Mesendoderm (in vitro differentiated cells): ENCODE measurements at regions not wholly inside any gene's neighbourhood (a gene's known extent, or its start where the extent isn't known, plus 50 kb on each side); places are given as distances from the start of the nearest gene placed in this dataset.

ENCODE experiments used
- DNase-seq: peaks from one replicate; pipeline ENCODE4 v3.0.0; 2013
- H2AK5ac ChIP-seq: 2 replicates; pipeline ENCODE4 v1.6.1; 2013; ENCODE audit warnings: low read length, inconsistent platforms
- H2BK120ac ChIP-seq: 2 replicates; pipeline ENCODE4 v1.6.1; 2013; ENCODE audit warnings: low read depth, mild to moderate bottlenecking, low read length, moderate library complexity, mixed read lengths
- H2BK15ac ChIP-seq: replicated peaks from 2 replicates; pipeline ENCODE4 v1.6.1; 2013; ENCODE audit warnings: low read depth, mild to moderate bottlenecking, moderate library complexity
- H2BK5ac ChIP-seq: 2 replicates; pipeline ENCODE4 v1.6.1; 2013; ENCODE audit warnings: low read length, inconsistent platforms
- H3K18ac ChIP-seq: 2 replicates; pipeline ENCODE4 v1.6.1; 2013; ENCODE audit warnings: mild to moderate bottlenecking, low read length, mixed read lengths
- H3K23ac ChIP-seq: one replicate; pipeline ENCODE4 v1.6.1; 2013; ENCODE audit warnings: low read length
- H3K27ac ChIP-seq: 2 replicates; pipeline ENCODE4 v1.5.1; 2013; ENCODE audit warnings: low read depth, mild to moderate bottlenecking, inconsistent platforms, low read length, moderate library complexity
- H3K27me3 ChIP-seq: 2 replicates; pipeline ENCODE4 v1.6.1; 2013; ENCODE audit warnings: low read length, control low read depth, mild to moderate bottlenecking, inconsistent platforms; ENCODE audit not compliant: insufficient read depth, poor library complexity
- H3K36me3 ChIP-seq: 2 replicates; pipeline ENCODE4 v1.6.1; 2013; ENCODE audit warnings: low read length, inconsistent platforms; ENCODE audit not compliant: control insufficient read depth, insufficient read depth
- H3K4ac ChIP-seq: one replicate; pipeline ENCODE4 v1.6.1; 2013; ENCODE audit warnings: low read depth, mild to moderate bottlenecking, low read length, moderate library complexity
- H3K4me1 ChIP-seq: 2 replicates; pipeline ENCODE4 v1.6.1; 2013; ENCODE audit warnings: low read depth, low read length, inconsistent platforms; ENCODE audit not compliant: control insufficient read depth
- H3K4me2 ChIP-seq: 2 replicates; pipeline ENCODE4 v1.6.1; 2013; ENCODE audit warnings: low read length
- H3K4me3 ChIP-seq: 2 replicates; pipeline ENCODE4 v1.5.1; 2013; ENCODE audit warnings: mild to moderate bottlenecking, low read length
- H3K56ac ChIP-seq: one replicate; pipeline ENCODE4 v1.6.1; 2013; ENCODE audit warnings: low read length
- H3K79me1 ChIP-seq: 2 replicates; pipeline ENCODE4 v1.6.1; 2013; ENCODE audit warnings: low read length, inconsistent platforms
- H3K79me2 ChIP-seq: 2 replicates; pipeline ENCODE4 v1.6.1; 2013; ENCODE audit warnings: mild to moderate bottlenecking, low read length; ENCODE audit not compliant: control insufficient read depth, insufficient read depth
- H3K9ac ChIP-seq: 2 replicates; pipeline ENCODE4 v1.6.1; 2013; ENCODE audit warnings: low read length, inconsistent platforms
- H4K5ac ChIP-seq: one replicate; pipeline ENCODE4 v1.6.1; 2013; ENCODE audit warnings: low read length
- H4K8ac ChIP-seq: one replicate; pipeline ENCODE4 v1.6.1; 2013; ENCODE audit warnings: low read depth, mild to moderate bottlenecking, control low read depth, low read length, moderate library complexity
- WGBS: extraction: QIAGEN DNeasy Blood & Tissue Kit; methylation state at CpG from one replicate; pipeline ENCODE4 v1.1.7; 2013; ENCODE audit warnings: low lambda C conversion rate, missing lambda C conversion rate; ENCODE audit not compliant: insufficient coverage; ENCODE audit errors: extremely low coverage; 5-methylcytosine and 5-hydroxymethylcytosine counted together

DNA sequence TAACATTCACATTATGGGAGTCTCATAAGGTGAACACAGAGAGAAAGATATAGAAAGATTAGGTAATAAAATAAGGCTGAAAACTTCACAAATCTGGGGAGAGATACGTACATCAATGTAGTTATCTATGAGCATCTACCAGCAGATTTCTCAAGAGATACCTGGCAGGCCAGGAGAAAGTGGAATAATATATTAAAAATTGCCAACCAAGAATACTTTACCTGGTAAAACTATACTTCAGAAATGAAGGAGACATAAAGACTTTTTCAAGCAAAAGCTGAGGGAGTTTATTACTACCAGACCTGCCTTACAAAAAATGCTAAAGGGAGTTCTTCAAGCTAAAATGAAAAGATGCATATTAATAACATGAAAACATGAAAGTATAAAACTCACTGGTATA lies 78.8 kb upstream of the COMTD1 start:
- no peak overlapping the region for H2BK120ac ChIP-seq
- no peaks in the 10 kb centered on the region for H3K79me1 ChIP-seq
- H3K27ac ChIP-seq, result no peak overlapping the region
- H3K27me3 ChIP-seq, result no peaks in the 10 kb centered on the region
- no peaks in the 10 kb centered on the region for H3K79me2 ChIP-seq
- H3K18ac ChIP-seq, result no peak overlapping the region
- no peak overlapping the region for H3K9ac ChIP-seq
- no peak overlapping the region for H3K23ac ChIP-seq
- WGBS, result no CpG with 5 or more reads among the region's 1 CpG
- H3K36me3 ChIP-seq, result no peaks in the 10 kb centered on the region
- H3K4me2 ChIP-seq, result no peak overlapping the region
- H4K8ac ChIP-seq, result no peak overlapping the region
- no peak for DNase-seq
- H3K4me3 ChIP-seq, result no peak overlapping the region
- H3K4ac ChIP-seq, result no peak overlapping the region
- H4K5ac ChIP-seq, result no peak overlapping the region
- H3K4me1 ChIP-seq, result no peaks in the 10 kb centered on the region
- H2AK5ac ChIP-seq, result no peak overlapping the region
- no peak overlapping the region for H3K56ac ChIP-seq
- H2BK5ac ChIP-seq, result no peak overlapping the region
- H2BK15ac ChIP-seq, result no peak overlapping the region

GRCh38 chr10:75312440-75312839 lies 76.7 kb upstream of the COMTD1 start:
- Histone ChIP-seq H4K5ac (no peak overlapping the region), H3K27ac (no peak overlapping the region), H4K8ac (no peak overlapping the region), H3K36me3 (no peaks in the 10 kb centered on the region), H3K23ac (no peak overlapping the region), H3K4ac (no peak overlapping the region), H2BK5ac (no peak overlapping the region), H3K9ac (no peak overlapping the region), H3K56ac (no peak overlapping the region), H2AK5ac (no peak overlapping the region), H3K79me1 (no peaks in the 10 kb centered on the region), H2BK15ac (no peak overlapping the region), H3K4me3 (no peak overlapping the region), H2BK120ac (no peak overlapping the region), H3K4me2 (no peak overlapping the region), H3K18ac (no peak overlapping the region), H3K79me2 (no peaks in the 10 kb centered on the region), H3K27me3 (no peaks in the 10 kb centered on the region), H3K4me1 (no peaks in the 10 kb centered on the region)
- no peak for DNase-seq

GRCh38 chr10:75305675-75306074 lies 69.9 kb upstream of the COMTD1 start:
- Histone ChIP-seq H2BK5ac (no peak overlapping the region), H4K5ac (no peak overlapping the region), H2BK120ac (no peak overlapping the region), H4K8ac (no peak overlapping the region), H3K56ac (no peak overlapping the region), H3K23ac (no peak overlapping the region), H3K4ac (no peak overlapping the region), H3K4me2 (no peak overlapping the region), H3K4me3 (no peak overlapping the region), H3K79me1 (no peaks in the 10 kb centered on the region), H3K27ac (no peak overlapping the region), H3K36me3 (no peaks in the 10 kb centered on the region), H3K4me1 (no peaks in the 10 kb centered on the region), H3K27me3 (no peaks in the 10 kb centered on the region), H2AK5ac (no peak overlapping the region), H3K9ac (no peak overlapping the region), H2BK15ac (no peak overlapping the region), H3K79me2 (no peaks in the 10 kb centered on the region), H3K18ac (no peak overlapping the region)
- DNase-seq, result no peak

DNA sequence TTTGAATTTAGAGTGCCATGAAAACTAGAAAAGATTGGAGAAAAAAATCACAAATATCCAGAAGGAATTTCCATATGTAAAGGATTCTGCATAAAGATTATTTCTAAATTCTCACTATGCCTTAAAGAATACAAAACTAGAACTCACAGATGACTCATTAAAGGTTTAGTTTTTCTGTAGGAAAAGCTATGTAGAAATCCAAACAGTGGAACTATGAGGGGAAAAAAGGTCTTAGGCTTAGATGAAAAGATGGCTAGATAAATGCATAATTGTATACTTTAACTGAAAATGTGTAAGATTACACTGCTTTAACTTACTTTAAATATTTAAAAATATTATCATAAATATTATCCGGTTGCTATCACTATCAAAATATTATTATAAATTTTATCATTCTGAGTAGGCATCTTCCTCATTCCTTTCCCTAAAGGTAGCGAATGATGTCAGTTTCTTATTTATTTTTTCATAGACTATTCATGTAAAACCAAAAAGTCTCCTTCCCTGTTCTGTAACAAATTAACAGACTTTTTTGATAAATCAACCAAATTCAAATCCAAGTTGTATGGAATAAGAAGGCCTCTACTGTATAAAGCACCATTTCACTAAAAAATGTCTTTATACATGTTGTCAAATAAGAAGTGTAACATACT lies 69.1 kb upstream of the COMTD1 start:
- DNase-seq, result no peak
- H4K5ac ChIP-seq, result no peak overlapping the region
- no peak overlapping the region for H2BK5ac ChIP-seq

DNA sequence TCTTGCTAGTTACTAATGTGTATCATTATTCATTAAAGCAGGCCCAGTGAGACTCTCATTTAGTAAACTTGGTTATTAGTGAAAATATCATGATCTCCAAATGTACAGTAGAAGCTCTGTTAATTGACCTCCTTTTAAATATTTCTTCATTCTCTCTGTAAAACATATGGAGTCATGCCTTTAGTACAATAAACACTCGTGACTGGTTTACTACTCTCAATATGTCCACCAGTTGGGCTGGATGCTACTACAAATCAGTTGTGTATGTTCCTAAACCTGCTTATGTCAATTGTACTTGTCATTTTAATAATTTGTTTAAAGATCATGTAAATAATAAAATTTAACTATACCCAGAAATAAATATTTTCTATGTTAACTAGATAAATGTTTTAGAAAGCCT lies 68.6 kb upstream of the COMTD1 start:
- Histone ChIP-seq H3K27ac (no peak overlapping the region), H3K18ac (no peak overlapping the region), H3K4me3 (no peak overlapping the region), H3K9ac (no peak overlapping the region), H3K4me1 (no peaks in the 10 kb centered on the region), H3K27me3 (no peaks in the 10 kb centered on the region), H2BK15ac (no peak overlapping the region), H3K23ac (no peak overlapping the region), H3K79me2 (no peaks in the 10 kb centered on the region), H4K8ac (no peak overlapping the region), H3K4ac (no peak overlapping the region), H3K4me2 (no peak overlapping the region), H2BK5ac (no peak overlapping the region), H4K5ac (no peak overlapping the region), H2BK120ac (no peak overlapping the region), H3K79me1 (no peaks in the 10 kb centered on the region), H2AK5ac (no peak overlapping the region), H3K36me3 (no peaks in the 10 kb centered on the region), H3K56ac (no peak overlapping the region)
- DNase-seq, result no peak
- no CpG with 5 or more reads among the region's 1 CpG for WGBS

More for the DNA sequence above, 69.1 kb upstream of the COMTD1 start:
- Histone ChIP-seq H2BK120ac (no peak overlapping the region), H4K8ac (no peak overlapping the region), H2AK5ac (no peak overlapping the region), H3K79me2 (no peaks in the 10 kb centered on the region), H3K4me2 (no peak overlapping the region), H3K27me3 (no peaks in the 10 kb centered on the region), H3K27ac (no peak overlapping the region), H3K4me3 (no peak overlapping the region), H3K79me1 (no peaks in the 10 kb centered on the region), H3K23ac (no peak overlapping the region), H3K18ac (no peak overlapping the region), H3K4me1 (no peaks in the 10 kb centered on the region), H3K36me3 (no peaks in the 10 kb centered on the region), H2BK15ac (no peak overlapping the region), H3K4ac (no peak overlapping the region), H3K9ac (no peak overlapping the region), H3K56ac (no peak overlapping the region)
- WGBS, result 100% methylated on average over 1 of the region's 2 CpGs

DNA sequence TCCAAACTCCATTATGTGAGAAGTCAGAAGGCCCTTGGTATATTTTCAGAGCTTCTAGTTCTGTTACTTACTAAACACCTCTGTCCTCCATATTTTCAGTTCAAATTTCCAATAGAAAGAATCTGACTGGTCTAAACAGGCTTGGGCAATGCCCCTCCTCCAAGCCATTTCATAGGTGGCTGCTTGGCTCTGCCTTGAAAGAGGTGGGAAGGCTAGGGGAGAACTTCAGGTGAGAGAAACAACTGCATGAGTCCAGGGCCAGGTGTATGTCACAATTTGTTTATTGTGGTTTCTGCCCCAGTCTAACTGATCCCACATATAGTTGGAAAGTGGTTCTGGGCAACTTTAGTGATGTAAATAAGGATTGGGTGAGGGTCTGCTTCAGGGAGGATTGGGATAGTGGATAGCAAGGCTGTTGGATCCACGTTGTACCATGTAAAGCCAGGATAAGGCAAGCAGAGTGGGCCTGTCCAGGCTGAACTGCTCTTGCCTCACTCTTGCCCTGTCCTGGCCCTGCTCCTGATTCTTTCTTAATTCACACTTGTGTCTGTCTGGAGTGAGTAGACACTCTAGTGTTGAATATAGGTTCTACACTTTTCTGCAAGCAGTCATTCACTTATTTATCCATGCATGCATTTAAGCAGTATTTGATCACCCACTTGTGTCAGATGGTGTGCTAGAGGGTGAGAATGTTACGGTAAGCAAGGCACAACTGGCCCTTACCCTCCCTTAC lies 67.5 kb upstream of the COMTD1 start:
- Histone ChIP-seq H3K56ac (no peak overlapping the region), H2BK5ac (no peak overlapping the region), H3K9ac (no peak overlapping the region), H2AK5ac (no peak overlapping the region), H3K4me2 (no peak overlapping the region), H3K36me3 (no peaks in the 10 kb centered on the region), H3K4me1 (no peaks in the 10 kb centered on the region), H3K79me2 (no peaks in the 10 kb centered on the region), H3K18ac (no peak overlapping the region), H3K79me1 (no peaks in the 10 kb centered on the region), H2BK120ac (no peak overlapping the region), H2BK15ac (no peak overlapping the region), H3K27ac (no peak overlapping the region), H3K4ac (no peak overlapping the region), H3K4me3 (no peak overlapping the region), H3K23ac (no peak overlapping the region), H3K27me3 (no peaks in the 10 kb centered on the region), H4K5ac (no peak overlapping the region), H4K8ac (no peak overlapping the region)
- no CpG with 5 or more reads among the region's 2 CpGs for WGBS
- no peak for DNase-seq
